Psoas muscle (tissue), 7 donors: ENCODE measurements at regions not wholly inside any gene's neighbourhood (a gene's known extent, or its start where the extent isn't known, plus 50 kb on each side); places are given as distances from the start of the nearest gene placed in this dataset.

Experiments
- ATAC-seq, 4 donors: fragments of 200-7000 bp; cut with Tn5 transposase; one replicate each; pipeline ENCODE4 v1.9.1; 2020; ENCODE audit warnings: moderate library complexity in 3 of 4, mild to moderate bottlenecking in 2 of 4
- DNase-seq, 2 donors: peaks; one replicate each; pipeline ENCODE4 v3.0.0-alpha.2; 2020
- H3K27ac ChIP-seq: fragments of 200-600 bp; one replicate; pipeline ENCODE4 v1.8.0; 2022
- H3K27me3 ChIP-seq, 3 donors: fragments of 200-600 bp in 1 of 3; one replicate each; pipeline versions ENCODE4 v1.6.1 to v1.8.0; 2013 to 2022; ENCODE audit warnings: low read length in 2 of 3, mild to moderate bottlenecking in 2 of 3, moderate library complexity in 1 of 3; ENCODE audit not compliant: insufficient read depth in 3 of 3
- H3K36me3 ChIP-seq, 2 donors: fragments of 200-600 bp in 1 of 2; one replicate each; pipeline versions ENCODE4 v1.6.1 to v1.8.0; 2013 to 2022; ENCODE audit warnings: low read depth in 1 of 2, mild to moderate bottlenecking in 1 of 2, moderate library complexity in 1 of 2; ENCODE audit not compliant: insufficient read depth in 1 of 2
- H3K4me1 ChIP-seq: fragments of 200-600 bp; one replicate; pipeline ENCODE4 v1.8.0; 2022
- H3K4me3 ChIP-seq: fragments of 200-600 bp; one replicate; pipeline ENCODE4 v1.8.0; 2022; ENCODE audit warnings: mild to moderate bottlenecking
- H3K9me3 ChIP-seq: fragments of 200-600 bp; one replicate; pipeline ENCODE4 v1.8.0; 2022
- WGBS, 3 donors: extraction: QIAGEN DNeasy Blood & Tissue Kit; methylation state at CpG; one replicate each; pipeline versions ENCODE4 v1.1.6 to v1.1.7; 2013; 5-methylcytosine and 5-hydroxymethylcytosine counted together
- intact Hi-C, 2 donors: fragments of 100-400 bp; cut with DNase I; formaldehyde crosslinking; loops; one replicate each; pipeline versions ENCODE4 v1.11.0 to v1.14.2; 2022
- TF ChIP-seq, protein P1 (sequence below): fragments of 200-600 bp; IDR thresholded peaks from one replicate; pipeline ENCODE4 v1.8.0; 2022; ENCODE audit warnings: antibody characterized with exemption
- donor health status: healthy with polysubstance abuse.
- donor health status: DM: no; HTN: no; CAD: no; lungs with moderate emphysema.
- donor health status: Bipolar disorder and iron deficiency.
- donor health status: healthy.
- donor health status: DM: yes; HTN: yes; CAD: no.
- donor health status: DM: no; HTN: no; CAD: no.
- donor health status: DM: yes; HTN: yes; CAD: no.

DNA sequence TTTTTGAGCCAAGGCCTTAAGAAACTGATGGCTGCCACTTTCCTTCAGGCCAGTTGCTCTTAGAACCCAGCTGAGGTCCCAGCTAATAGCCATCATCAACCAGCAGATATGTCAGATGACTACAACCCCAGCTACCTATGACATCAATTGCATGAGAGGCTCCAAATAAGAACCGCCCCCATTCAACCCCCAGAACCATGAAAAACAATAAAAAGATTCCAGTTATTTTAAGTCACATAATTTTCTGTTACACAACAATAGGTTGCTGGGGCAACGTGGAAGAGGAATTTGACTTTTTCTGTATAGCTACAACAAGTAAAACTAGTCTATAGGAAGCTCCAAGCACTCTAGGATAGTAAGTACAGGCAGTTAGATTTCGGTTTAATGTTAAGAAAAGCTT lies 216.3 kb upstream of the MTNR1B start:
- H3K36me3 ChIP-seq, result no peaks in the 10 kb centered on the region
- H3K27ac ChIP-seq, result no peak overlapping the region
- TF ChIP-seq, protein P1, sequence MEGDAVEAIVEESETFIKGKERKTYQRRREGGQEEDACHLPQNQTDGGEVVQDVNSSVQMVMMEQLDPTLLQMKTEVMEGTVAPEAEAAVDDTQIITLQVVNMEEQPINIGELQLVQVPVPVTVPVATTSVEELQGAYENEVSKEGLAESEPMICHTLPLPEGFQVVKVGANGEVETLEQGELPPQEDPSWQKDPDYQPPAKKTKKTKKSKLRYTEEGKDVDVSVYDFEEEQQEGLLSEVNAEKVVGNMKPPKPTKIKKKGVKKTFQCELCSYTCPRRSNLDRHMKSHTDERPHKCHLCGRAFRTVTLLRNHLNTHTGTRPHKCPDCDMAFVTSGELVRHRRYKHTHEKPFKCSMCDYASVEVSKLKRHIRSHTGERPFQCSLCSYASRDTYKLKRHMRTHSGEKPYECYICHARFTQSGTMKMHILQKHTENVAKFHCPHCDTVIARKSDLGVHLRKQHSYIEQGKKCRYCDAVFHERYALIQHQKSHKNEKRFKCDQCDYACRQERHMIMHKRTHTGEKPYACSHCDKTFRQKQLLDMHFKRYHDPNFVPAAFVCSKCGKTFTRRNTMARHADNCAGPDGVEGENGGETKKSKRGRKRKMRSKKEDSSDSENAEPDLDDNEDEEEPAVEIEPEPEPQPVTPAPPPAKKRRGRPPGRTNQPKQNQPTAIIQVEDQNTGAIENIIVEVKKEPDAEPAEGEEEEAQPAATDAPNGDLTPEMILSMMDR, result no peak
- no peaks in the 10 kb centered on the region for H3K4me1 ChIP-seq
- no peaks in the 10 kb centered on the region for H3K27me3 ChIP-seq
- H3K9me3 ChIP-seq, result no peaks in the 10 kb centered on the region
- ATAC-seq (no peak), DNase-seq (no peak)
- 87 to 92% (median 88%) methylated on average over 3 of the region's 3 CpGs for WGBS, 3 donors
- no peak overlapping the region for H3K4me3 ChIP-seq
- intact Hi-C loops, result no loop called here

DNA sequence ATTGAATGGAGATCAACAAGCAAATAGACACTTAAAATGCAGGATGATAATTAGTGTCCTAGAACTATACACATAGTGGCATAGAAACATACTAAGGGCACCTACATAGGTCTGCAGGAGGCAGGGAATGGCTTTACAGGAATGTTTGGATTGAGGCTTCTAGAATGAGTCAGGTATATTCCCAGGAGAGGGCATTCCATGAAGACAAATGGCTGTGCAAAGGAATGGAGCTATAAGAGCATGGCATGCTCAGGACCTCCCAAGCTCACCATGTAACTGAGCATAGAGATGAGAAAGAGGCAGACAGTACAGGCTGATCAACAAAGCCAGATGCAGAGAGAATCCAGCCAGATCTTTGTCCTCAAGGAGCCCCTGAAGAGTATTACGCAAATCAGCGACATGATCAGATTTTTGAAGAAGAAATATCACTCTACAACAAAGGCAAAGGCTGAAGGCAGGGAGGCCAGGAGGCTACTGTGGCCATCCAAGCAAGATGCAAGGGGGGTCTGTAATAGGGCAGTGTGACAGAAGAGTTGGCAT lies 211.1 kb upstream of the MTNR1B start:
- intact Hi-C loops, result no loop called here
- no peaks in the 10 kb centered on the region for H3K27me3 ChIP-seq
- H3K4me3 ChIP-seq, result no peak overlapping the region
- TF ChIP-seq, protein P1, result no peak
- ATAC-seq, result peak in 1 of 4 donors; percentile 44
- H3K36me3 ChIP-seq, result no peaks in the 10 kb centered on the region
- no peak for DNase-seq
- no peak overlapping the region for H3K27ac ChIP-seq
- 85 to 92% (median 91%) methylated on average over 2 of the region's 2 CpGs for WGBS, 3 donors
- no peaks in the 10 kb centered on the region for H3K9me3 ChIP-seq
- H3K4me1 ChIP-seq, result no peaks in the 10 kb centered on the region

DNA sequence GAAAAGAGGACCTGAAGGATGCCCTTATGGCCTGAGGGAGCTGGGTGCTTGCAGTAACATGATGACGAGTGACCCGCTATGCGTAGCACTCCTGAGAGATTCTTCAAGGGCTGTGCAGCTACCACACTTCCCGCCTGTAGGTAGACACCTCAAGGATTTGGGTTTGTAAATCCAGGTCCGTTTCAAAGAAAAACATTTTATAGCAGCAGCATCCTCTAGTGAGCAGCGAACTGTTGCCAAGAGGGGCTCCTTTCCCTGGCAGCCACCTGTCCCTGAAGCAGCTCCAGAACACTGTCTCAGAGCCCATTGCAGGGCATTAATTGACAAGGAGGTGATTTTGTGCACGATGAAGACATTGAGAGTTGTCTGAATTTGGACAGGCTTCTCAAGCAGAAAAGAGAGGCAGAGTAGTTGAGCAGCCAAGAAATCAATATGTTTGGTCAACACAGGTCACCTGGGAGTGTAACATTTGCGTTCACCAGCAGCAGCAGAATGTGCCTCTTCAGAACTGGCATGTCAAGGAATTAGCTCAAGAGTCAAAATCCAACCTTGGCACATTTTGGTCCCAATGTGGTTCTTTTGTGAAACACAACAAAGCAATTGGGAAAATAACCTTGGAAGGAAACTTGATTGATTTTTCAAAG lies 209.8 kb upstream of the MTNR1B start:
- H3K27me3 ChIP-seq, result no peaks in the 10 kb centered on the region
- ATAC-seq (no peak), DNase-seq (no peak)
- H3K27ac ChIP-seq, result no peak overlapping the region
- H3K9me3 ChIP-seq, result no peaks in the 10 kb centered on the region
- intact Hi-C loops, result no loop called here
- 77 to 84% (median 83%) methylated on average over 8 of the region's 8 CpGs for WGBS, 3 donors
- H3K4me3 ChIP-seq, result no peak overlapping the region
- no peaks in the 10 kb centered on the region for H3K36me3 ChIP-seq
- no peaks in the 10 kb centered on the region for H3K4me1 ChIP-seq
- TF ChIP-seq, protein P1, result no peak

DNA sequence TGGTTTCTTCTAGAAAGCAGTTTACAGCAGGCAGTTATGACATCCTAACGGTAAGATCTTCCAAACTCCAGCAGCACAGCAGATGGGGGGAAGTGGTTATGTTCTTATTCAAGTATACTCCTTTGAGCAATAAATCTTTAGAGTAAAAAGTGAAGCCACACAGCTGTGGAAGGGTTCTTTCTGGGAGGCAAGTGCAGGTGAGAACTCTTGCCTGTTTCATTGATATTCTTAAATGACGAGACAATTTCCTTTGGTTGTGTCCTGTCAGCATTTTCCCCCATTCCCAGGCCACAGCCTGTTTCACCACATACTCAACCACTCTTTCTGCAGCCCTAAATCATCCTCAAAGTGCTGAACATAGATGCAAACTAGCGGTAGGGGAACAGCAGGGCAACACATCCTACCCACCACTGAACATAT lies 207.3 kb upstream of the MTNR1B start:
- ATAC-seq, result no peak

More for the DNA sequence above, 207.3 kb upstream of the MTNR1B start:
- 62 to 73% (median 72%) methylated on average over 3 of the region's 3 CpGs for WGBS, 3 donors
- H3K4me1 ChIP-seq, result no peaks in the 10 kb centered on the region
- no peak overlapping the region for H3K4me3 ChIP-seq
- H3K36me3 ChIP-seq, result no peaks in the 10 kb centered on the region
- no peaks in the 10 kb centered on the region for H3K27me3 ChIP-seq
- no peak overlapping the region for H3K27ac ChIP-seq
- no peaks in the 10 kb centered on the region for H3K9me3 ChIP-seq
- DNase-seq, result no peak
- TF ChIP-seq, protein P1, result no peak
- intact Hi-C loops, result no loop called here
